ENCODE measurements at regions not wholly inside any gene's neighbourhood (a gene's known extent, or its start where the extent isn't known, plus 50 kb on each side); places are given as distances from the start of the nearest gene placed in this dataset.

DNA sequence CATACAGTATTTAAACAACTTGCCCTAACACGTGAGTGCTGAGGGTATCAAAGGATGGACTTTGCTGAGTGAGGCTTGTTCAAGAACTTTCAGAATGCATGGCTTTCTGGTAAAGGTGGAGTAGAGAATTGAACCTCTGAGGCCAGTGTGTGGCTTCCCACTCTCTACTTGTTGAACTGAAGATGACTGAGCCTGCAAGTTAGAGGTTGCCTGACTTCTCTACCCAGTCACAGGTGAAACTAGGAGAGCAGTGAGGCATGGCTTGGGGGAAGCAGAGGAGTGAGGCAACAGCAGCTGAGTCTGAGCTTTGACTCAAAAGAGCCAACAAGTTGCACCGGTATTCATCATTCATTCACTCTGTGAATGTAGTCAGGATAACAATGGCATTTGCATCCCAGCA, 256.4 kb upstream of the SESN3 start:
- no peak overlapping the region for H3K9ac ChIP-seq (ENCODE audit: extremely low read depth, insufficient read length, low read length)
- H4K5ac ChIP-seq (ENCODE audit: insufficient read length, low read depth, low read length) = no peak overlapping the region
- H2BK5ac ChIP-seq (ENCODE audit: insufficient read length, low read length) = no peak overlapping the region
- Mint-ChIP-seq H3K36me3 (ENCODE audit: insufficient read depth in 1 of 3, low read depth in 3 of 3) (peaks cover 3 to 7% (median 7%) of the 10 kb centered on the region in 3 experiments; a peak in 6 of 7 replicates), H3K9me3 (peaks cover 10 to 12% of the 10 kb centered on the region in 2 experiments; a peak in 4 of 5 replicates), H3K4me1 (peaks cover 13 to 17% of the 10 kb centered on the region in 2 experiments), H3K27me3 (ENCODE audit: low read depth) (no peaks in the 10 kb centered on the region), H3K27ac (peak overlapping the region; percentile 20 to 82 (median 73); a peak in 5 of 7 replicates), H3K4me3 (no peak overlapping the region)
- no peak overlapping the region for H2AFZ ChIP-seq (ENCODE audit: low read length)
- no peaks in the 10 kb centered on the region for H3K79me1 ChIP-seq (ENCODE audit: insufficient read depth, low read depth, low read length, poor library complexity, severe bottlenecking)
- H3K79me2 ChIP-seq (ENCODE audit: insufficient read depth, low read length) = no peaks in the 10 kb centered on the region
- no peak overlapping the region for H4K91ac ChIP-seq (ENCODE audit: insufficient read length, low read depth, low read length)
- H3K4ac ChIP-seq (ENCODE audit: low read depth, low read length) = no peak overlapping the region
- no peak overlapping the region for H2BK20ac ChIP-seq (ENCODE audit: low read depth, low read length, poor library complexity, severe bottlenecking)
- no CpG with 5 or more reads among the region's 2 CpGs for WGBS (ENCODE audit: extremely low coverage, insufficient read length, low lambda C conversion rate)
- H3K27ac ChIP-seq (ENCODE audit: insufficient read length, low read depth, low read length) = no peak overlapping the region
- no peaks in the 10 kb centered on the region for H4K20me1 ChIP-seq (ENCODE audit: control insufficient read depth, insufficient read depth, insufficient read length)
- H3K56ac ChIP-seq (ENCODE audit: insufficient read length, low read depth, low read length) = no peak overlapping the region
- no peak overlapping the region for H2BK15ac ChIP-seq (ENCODE audit: low read depth, low read length)
- peaks cover 2% of the 10 kb centered on the region for H3K23me2 ChIP-seq (ENCODE audit: insufficient read length, low read depth, low read length, poor library complexity, severe bottlenecking)
- no peak overlapping the region for H3K4me2 ChIP-seq (ENCODE audit: insufficient read depth, insufficient read length, low read length)
- DNase-seq = no peak
- no peak overlapping the region for H3K14ac ChIP-seq (ENCODE audit: insufficient read depth, low read length)
- H2BK12ac ChIP-seq (ENCODE audit: insufficient read length, low read depth, low read length) = no peak overlapping the region
- H3T11ph ChIP-seq (ENCODE audit: low read length) = no peak overlapping the region
- no peak overlapping the region for H3K18ac ChIP-seq (ENCODE audit: insufficient read length, low read depth, low read length)
- H4K8ac ChIP-seq (replicated peaks; ENCODE audit: insufficient read length, low read depth, low read length) = no peak overlapping the region
- no peak overlapping the region for H3K23ac ChIP-seq (ENCODE audit: insufficient read length, low read depth, low read length)
- no peaks in the 10 kb centered on the region for H3K9me3 ChIP-seq (ENCODE audit: control insufficient read depth, low read depth, low read length)
- no peak overlapping the region for H2AK5ac ChIP-seq (ENCODE audit: insufficient read length, low read length)
- no peaks in the 10 kb centered on the region for H3K27me3 ChIP-seq (ENCODE audit: insufficient read depth, low read length)
- peaks cover 4% of the 10 kb centered on the region for H3K4me1 ChIP-seq (ENCODE audit: insufficient read depth, low read length)
- TF ChIP-seq, protein P1, sequence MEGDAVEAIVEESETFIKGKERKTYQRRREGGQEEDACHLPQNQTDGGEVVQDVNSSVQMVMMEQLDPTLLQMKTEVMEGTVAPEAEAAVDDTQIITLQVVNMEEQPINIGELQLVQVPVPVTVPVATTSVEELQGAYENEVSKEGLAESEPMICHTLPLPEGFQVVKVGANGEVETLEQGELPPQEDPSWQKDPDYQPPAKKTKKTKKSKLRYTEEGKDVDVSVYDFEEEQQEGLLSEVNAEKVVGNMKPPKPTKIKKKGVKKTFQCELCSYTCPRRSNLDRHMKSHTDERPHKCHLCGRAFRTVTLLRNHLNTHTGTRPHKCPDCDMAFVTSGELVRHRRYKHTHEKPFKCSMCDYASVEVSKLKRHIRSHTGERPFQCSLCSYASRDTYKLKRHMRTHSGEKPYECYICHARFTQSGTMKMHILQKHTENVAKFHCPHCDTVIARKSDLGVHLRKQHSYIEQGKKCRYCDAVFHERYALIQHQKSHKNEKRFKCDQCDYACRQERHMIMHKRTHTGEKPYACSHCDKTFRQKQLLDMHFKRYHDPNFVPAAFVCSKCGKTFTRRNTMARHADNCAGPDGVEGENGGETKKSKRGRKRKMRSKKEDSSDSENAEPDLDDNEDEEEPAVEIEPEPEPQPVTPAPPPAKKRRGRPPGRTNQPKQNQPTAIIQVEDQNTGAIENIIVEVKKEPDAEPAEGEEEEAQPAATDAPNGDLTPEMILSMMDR (conservative IDR thresholded peaks at IDR 0.05) = no peak
- H2BK120ac ChIP-seq (ENCODE audit: low read depth, low read length, poor library complexity, severe bottlenecking) = no peak overlapping the region
